Prostate gland (tissue), 2 donors: ENCODE measurements at regions not wholly inside any gene's neighbourhood (a gene's known extent, or its start where the extent isn't known, plus 50 kb on each side); places are given as distances from the start of the nearest gene placed in this dataset.

Source experiments
- DNase-seq: peaks from one replicate; pipeline ENCODE4 v3.0.0-alpha.2; 2019; ENCODE audit warnings: low spot score
- H3K27ac ChIP-seq, 2 donors: fragments of 200-600 bp; sonication (generic); 2 replicates each; pipeline ENCODE4 v1.5.1; 2017 to 2019
- H3K27me3 ChIP-seq: fragments of 200-600 bp; sonication (generic); replicated peaks from 2 replicates; pipeline ENCODE4 v1.5.1; 2019; ENCODE audit not compliant: insufficient read depth
- H3K36me3 ChIP-seq, 2 donors: fragments of 200-600 bp; sonication (generic); 1 replicate in 1 of 2; 2 replicates in 1 of 2; pipeline versions ENCODE4 v1.5.1 to v1.8.1; 2017 to 2019
- H3K4me1 ChIP-seq: fragments of 200-600 bp; sonication (generic); replicated peaks from 2 replicates; pipeline ENCODE4 v1.5.1; 2019
- H3K4me3 ChIP-seq, 2 donors: fragments of 200-600 bp; sonication (generic); 2 replicates each; pipeline ENCODE4 v1.5.1; 2017 to 2019
- H3K9me3 ChIP-seq: fragments of 200-600 bp; sonication (generic); 2 replicates; pipeline ENCODE4 v1.5.1; 2017
- POLR2A ChIP-seq: fragments of 450-650 bp; IDR thresholded peaks from one replicate; pipeline ENCODE4 v1.6.1; 2016; ENCODE audit warnings: antibody characterized with exemption, mild to moderate bottlenecking
- POLR2AphosphoS5 ChIP-seq: sonication (generic); formaldehyde crosslinking; IDR thresholded peaks from one replicate; pipeline ENCODE4 v1.6.1; 2017; ENCODE audit warnings: antibody characterized with exemption
- WGBS: methylation state at CpG from one replicate; pipeline ENCODE4 v1.1.5; 2018; 5-methylcytosine and 5-hydroxymethylcytosine counted together
- intact Hi-C: fragments of 100-400 bp; cut with DNase I; formaldehyde crosslinking; loops from one replicate; pipeline ENCODE4 v1.14.2; 2022
- TF ChIP-seq, protein P1 (sequence below), 4 experiments: fragments of 200-600 bp in 2 of 4; fragments of 450-650 bp in 2 of 4; sonication (generic) in 2 of 4; IDR thresholded peaks; 1 replicate in 3 of 4; 2 replicates in 1 of 4; pipeline ENCODE4 v1.5.1; 2016 to 2019; ENCODE audit warnings: antibody characterized with exemption in 4 of 4, mild to moderate bottlenecking in 2 of 4, moderate library complexity in 2 of 4

DNA sequence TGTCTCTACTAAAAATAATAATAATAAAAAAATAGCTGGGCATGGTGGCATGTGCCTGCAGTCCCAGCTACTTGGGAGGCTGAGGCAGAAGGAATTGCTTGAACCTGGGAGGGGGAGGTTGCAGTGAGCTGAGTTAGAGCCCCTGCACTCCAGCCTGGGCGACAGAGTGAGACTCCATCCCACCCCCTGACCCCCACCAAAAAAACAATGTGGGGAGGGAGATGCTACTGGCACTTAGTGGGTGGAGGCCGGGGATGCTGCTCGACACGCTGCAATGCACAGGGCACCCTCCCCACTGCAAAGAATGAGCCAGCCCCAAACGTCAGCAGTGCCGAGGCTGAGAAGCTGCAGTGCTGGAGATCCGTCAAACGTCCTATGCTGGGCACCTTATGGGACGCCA, 77.5 kb upstream of the MAP1LC3B2 start:
- Histone ChIP-seq H3K9me3 (no peaks in the 10 kb centered on the region), H3K4me1 (no peaks in the 10 kb centered on the region), H3K4me3 (no peak overlapping the region), H3K27ac (no peak overlapping the region), H3K27me3 (no peaks in the 10 kb centered on the region), H3K36me3 (no peaks in the 10 kb centered on the region)
- no peak for TF ChIP-seq POLR2AphosphoS5
- TF ChIP-seq POLR2A: no peak
- TF ChIP-seq, protein P1, sequence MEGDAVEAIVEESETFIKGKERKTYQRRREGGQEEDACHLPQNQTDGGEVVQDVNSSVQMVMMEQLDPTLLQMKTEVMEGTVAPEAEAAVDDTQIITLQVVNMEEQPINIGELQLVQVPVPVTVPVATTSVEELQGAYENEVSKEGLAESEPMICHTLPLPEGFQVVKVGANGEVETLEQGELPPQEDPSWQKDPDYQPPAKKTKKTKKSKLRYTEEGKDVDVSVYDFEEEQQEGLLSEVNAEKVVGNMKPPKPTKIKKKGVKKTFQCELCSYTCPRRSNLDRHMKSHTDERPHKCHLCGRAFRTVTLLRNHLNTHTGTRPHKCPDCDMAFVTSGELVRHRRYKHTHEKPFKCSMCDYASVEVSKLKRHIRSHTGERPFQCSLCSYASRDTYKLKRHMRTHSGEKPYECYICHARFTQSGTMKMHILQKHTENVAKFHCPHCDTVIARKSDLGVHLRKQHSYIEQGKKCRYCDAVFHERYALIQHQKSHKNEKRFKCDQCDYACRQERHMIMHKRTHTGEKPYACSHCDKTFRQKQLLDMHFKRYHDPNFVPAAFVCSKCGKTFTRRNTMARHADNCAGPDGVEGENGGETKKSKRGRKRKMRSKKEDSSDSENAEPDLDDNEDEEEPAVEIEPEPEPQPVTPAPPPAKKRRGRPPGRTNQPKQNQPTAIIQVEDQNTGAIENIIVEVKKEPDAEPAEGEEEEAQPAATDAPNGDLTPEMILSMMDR (IDR thresholded peaks at IDR 0.05): no peak
- DNase-seq: no peak
- 77% methylated on average over 9 of the region's 9 CpGs for WGBS
- intact Hi-C loops: no loop called here

DNA sequence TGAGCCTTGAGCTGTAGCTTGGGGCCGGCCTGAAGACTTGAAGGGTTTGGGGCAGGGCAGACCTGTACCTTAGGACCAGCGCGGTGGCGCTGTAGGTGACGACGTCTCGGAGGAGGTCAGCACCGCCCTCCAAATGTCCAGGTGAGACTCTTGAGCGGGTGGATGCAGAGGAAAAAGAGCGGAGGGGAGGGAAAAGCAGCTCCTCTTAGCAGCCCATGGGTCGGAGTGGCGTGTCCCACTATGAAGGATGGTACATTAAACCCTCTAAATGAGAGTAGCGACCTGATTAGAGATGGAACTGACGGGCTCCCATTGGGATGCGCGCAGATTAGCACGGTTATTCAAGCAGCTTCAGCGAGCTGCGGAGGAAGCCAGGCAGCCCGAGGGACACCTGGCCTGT, 77.0 kb upstream of the MAP1LC3B2 start:
- Histone ChIP-seq H3K36me3 (no peaks in the 10 kb centered on the region), H3K27ac (no peak overlapping the region), H3K4me1 (no peaks in the 10 kb centered on the region), H3K27me3 (no peaks in the 10 kb centered on the region), H3K4me3 (no peak overlapping the region), H3K9me3 (no peaks in the 10 kb centered on the region)
- no peak for DNase-seq
- TF ChIP-seq, protein P1 (IDR thresholded peaks at IDR 0.05): no peak
- TF ChIP-seq POLR2AphosphoS5 (no peak), POLR2A (no peak)
- WGBS: 93% methylated on average over 20 of the region's 20 CpGs
- intact Hi-C loops: no loop called here

DNA sequence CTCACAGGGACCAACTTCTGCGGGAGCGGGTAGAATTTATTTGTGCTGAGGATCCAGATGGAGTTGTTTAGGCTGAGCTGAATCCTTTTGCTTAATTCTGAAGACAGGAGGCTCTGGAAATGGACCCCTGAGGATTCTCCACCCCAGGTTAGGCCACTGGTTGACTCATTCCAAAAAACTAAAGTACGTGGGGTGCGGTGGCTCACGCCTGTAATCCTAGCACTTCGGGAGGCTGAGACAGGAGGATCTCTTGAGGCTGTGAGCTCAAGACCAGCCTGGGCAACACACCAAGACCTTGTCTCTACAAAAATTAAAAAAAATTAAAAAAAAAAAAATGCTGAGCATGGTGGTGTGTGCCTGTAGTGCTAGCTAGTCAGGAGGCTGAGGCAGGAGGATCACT, 76.3 kb upstream of the MAP1LC3B2 start:
- DNase-seq: no peak
- intact Hi-C loops: no loop called here
- TF ChIP-seq, protein P1 (IDR thresholded peaks at IDR 0.05): no peak
- Histone ChIP-seq H3K27me3 (no peaks in the 10 kb centered on the region), H3K9me3 (no peaks in the 10 kb centered on the region), H3K4me1 (no peaks in the 10 kb centered on the region), H3K36me3 (no peaks in the 10 kb centered on the region), H3K27ac (no peak overlapping the region), H3K4me3 (no peak overlapping the region)
- 98% methylated on average over 6 of the region's 6 CpGs for WGBS

DNA sequence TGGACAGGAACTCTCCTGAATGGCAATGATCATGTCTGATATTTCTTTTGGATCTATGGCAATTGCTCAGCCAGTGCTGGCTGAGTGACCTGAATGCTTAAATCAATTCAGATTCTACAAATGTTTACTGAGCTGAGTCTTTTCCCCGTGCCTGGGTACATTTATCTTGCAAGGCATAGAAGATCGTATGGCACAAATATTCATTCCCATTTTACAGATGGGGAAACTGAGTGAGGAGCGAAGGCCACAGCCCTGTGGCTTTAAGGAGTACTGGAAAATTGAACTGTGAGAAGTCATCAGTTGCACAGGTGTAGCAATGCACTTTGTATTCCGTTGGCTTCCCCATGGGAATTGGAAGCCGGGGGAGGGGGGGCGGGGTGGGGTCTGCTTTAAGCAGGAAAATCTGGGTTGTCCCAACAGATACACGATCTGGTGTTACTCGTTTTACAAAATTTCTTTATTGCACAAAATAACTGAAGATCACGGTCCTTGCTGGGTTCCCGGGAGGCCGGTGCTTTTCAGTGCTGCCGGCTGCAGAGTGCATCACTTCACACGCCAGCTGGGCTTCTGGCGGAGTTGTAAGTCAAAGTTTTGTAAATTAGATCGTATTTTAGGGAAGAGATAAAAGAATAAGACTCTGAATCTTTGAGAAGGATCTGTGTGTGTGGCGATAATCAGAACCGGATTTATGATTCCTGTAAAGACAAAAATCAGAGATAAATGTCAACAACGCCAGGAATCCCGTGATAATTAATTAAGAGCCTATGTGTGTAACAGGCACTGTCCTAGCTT, 75.0 kb upstream of the MAP1LC3B2 start:
- DNase-seq: no peak
- H3K4me1 ChIP-seq: no peaks in the 10 kb centered on the region
- H3K27ac ChIP-seq: no peak overlapping the region
- H3K9me3 ChIP-seq: no peaks in the 10 kb centered on the region
- TF ChIP-seq POLR2A: no peak
- TF ChIP-seq, protein P1 (IDR thresholded peaks at IDR 0.05): no peak
- no peak for TF ChIP-seq POLR2AphosphoS5
- no peaks in the 10 kb centered on the region for H3K27me3 ChIP-seq
- WGBS: 37% methylated on average over 19 of the region's 19 CpGs
- no peak overlapping the region for H3K4me3 ChIP-seq
- no peaks in the 10 kb centered on the region for H3K36me3 ChIP-seq
- intact Hi-C loops: no loop called here

DNA sequence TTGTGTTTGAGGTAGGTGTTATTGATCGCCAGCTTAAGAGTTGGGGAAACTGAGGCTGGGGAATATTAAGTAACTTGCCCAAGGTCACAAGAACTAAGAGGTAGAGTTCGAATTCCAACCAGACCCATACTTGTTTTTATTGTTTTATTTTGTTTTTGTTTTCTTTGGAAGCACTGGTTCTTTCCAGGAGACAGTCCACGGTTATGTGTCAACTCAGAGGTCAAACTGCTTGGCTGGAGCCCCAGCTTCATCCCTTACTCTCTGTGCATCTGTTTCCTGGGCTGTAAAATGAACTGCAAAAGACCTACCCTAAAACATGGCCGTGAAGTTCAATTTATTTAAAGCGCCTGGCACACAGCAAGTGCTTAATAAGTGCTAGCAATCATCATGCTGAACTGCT, 74.4 kb upstream of the MAP1LC3B2 start:
- TF ChIP-seq POLR2A: no peak
- no peak for TF ChIP-seq POLR2AphosphoS5
- TF ChIP-seq, protein P1 (IDR thresholded peaks at IDR 0.05): no peak
- Histone ChIP-seq H3K36me3 (no peaks in the 10 kb centered on the region), H3K4me1 (no peaks in the 10 kb centered on the region), H3K27ac (no peak overlapping the region), H3K9me3 (no peaks in the 10 kb centered on the region), H3K4me3 (no peak overlapping the region), H3K27me3 (no peaks in the 10 kb centered on the region)
- no peak for DNase-seq
- 52% methylated on average over 5 of the region's 5 CpGs for WGBS
- intact Hi-C loops: no loop called here
